Epithelial cell of proximal tubule (primary cell): ENCODE measurements at regions not wholly inside any gene's neighbourhood (a gene's known extent, or its start where the extent isn't known, plus 50 kb on each side); places are given as distances from the start of the nearest gene placed in this dataset.
"Not testable (repeated sequence)": the region's sequence is repeated elsewhere in the genome, so short reads cannot be mapped to it uniquely, and the experiment has no call there.

Experiments used
- DNase-seq: peaks from one replicate; pipeline ENCODE4 v3.0.0-alpha.2; 2011; ENCODE audit warnings: low read depth
- H3K4me3 ChIP-seq: 2 replicates; pipeline ENCODE4 v1.5.1; 2011; ENCODE audit warnings: low read depth, mild to moderate bottlenecking, low read length
- CTCF ChIP-seq: conservative IDR thresholded peaks from 2 replicates; pipeline ENCODE4 v1.5.1; 2012; ENCODE audit warnings: low read depth, mild to moderate bottlenecking, low read length

- DNase-seq, result no peak
- no peak overlapping the region for H3K4me3 ChIP-seq
- no peak for TF ChIP-seq CTCF
Observed at GRCh38 chrX:51215856-51216255, 116.8 kb upstream of the NUDT10 start.

- no peak overlapping the region for H3K4me3 ChIP-seq
- no peak for DNase-seq
- no peak for TF ChIP-seq CTCF
Observed at GRCh38 chrX:51242212-51242611, 90.4 kb upstream of the NUDT10 start.

- DNase-seq, result no peak
- H3K4me3 ChIP-seq, result no peak overlapping the region
- TF ChIP-seq CTCF, result no peak
Observed at GRCh38 chrX:51257490-51257889, 75.1 kb upstream of the NUDT10 start.

- not testable (repeated sequence) for DNase-seq
Observed at GRCh38 chrX:51262271-51262670, 70.4 kb upstream of the NUDT10 start.

GRCh38 chrX:51272638-51273037 is 60.0 kb upstream of the NUDT10 start:
- H3K4me3 ChIP-seq, result no peak overlapping the region
- TF ChIP-seq CTCF, result no peak
- DNase-seq, result no peak

More at GRCh38 chrX:51262271-51262670, 70.4 kb upstream of the NUDT10 start:
- not testable (repeated sequence) for H3K4me3 ChIP-seq

- TF ChIP-seq CTCF, result no peak
- no peak for DNase-seq
Observed at GRCh38 chrX:51281758-51282318, 50.8 kb upstream of the NUDT10 start.

More at GRCh38 chrX:51281758-51282318, 50.8 kb upstream of the NUDT10 start:
- H3K4me3 ChIP-seq, result no peak overlapping the region
